Ishikawa (cell line): ENCODE measurements at regions not wholly inside any gene's neighbourhood (a gene's known extent, or its start where the extent isn't known, plus 50 kb on each side); places are given as distances from the start of the nearest gene placed in this dataset.

ENCODE experiments used
- CEBPB ChIP-seq: IDR thresholded peaks from 2 replicates; pipeline ENCODE4 v1.6.1; 2012
- CREB1 ChIP-seq: IDR thresholded peaks from 2 replicates; pipeline ENCODE4 v1.6.1; 2012; ENCODE audit warnings: low read depth
- EGR1 ChIP-seq: IDR thresholded peaks from 2 replicates; pipeline ENCODE4 v1.6.1; 2012
- EP300 ChIP-seq: IDR thresholded peaks from 2 replicates; pipeline ENCODE4 v1.6.1; 2012; ENCODE audit warnings: borderline replicate concordance
- FOXM1 ChIP-seq: IDR thresholded peaks from 2 replicates; pipeline ENCODE4 v1.6.1; 2012; ENCODE audit warnings: low read depth, borderline replicate concordance
- NFIC ChIP-seq: IDR thresholded peaks from 2 replicates; pipeline ENCODE4 v1.6.1; 2012
- RAD21 ChIP-seq: IDR thresholded peaks from 2 replicates; pipeline ENCODE4 v1.6.1; 2012; ENCODE audit warnings: low read depth
- TAF1 ChIP-seq: IDR thresholded peaks from 2 replicates; pipeline ENCODE4 v1.6.1; 2012; ENCODE audit warnings: low read depth, mild to moderate bottlenecking
- TCF12 ChIP-seq: IDR thresholded peaks from 2 replicates; pipeline ENCODE4 v1.6.1; 2012; ENCODE audit warnings: low read depth
- TEAD4 ChIP-seq: IDR thresholded peaks from 2 replicates; pipeline ENCODE4 v1.6.1; 2012
- YY1 ChIP-seq: IDR thresholded peaks from 2 replicates; pipeline ENCODE4 v1.6.1; 2012; ENCODE audit warnings: low read depth
- ZBTB7A ChIP-seq: IDR thresholded peaks from 2 replicates; pipeline ENCODE4 v1.6.1; 2012; ENCODE audit warnings: low read depth
- TF ChIP-seq, protein P1 (sequence below): IDR thresholded peaks from 2 replicates; pipeline ENCODE4 v1.6.1; 2012; ENCODE audit warnings: low read depth, mild to moderate bottlenecking
- TF ChIP-seq, protein P2 (sequence below): IDR thresholded peaks from 2 replicates; pipeline ENCODE4 v1.6.1; 2012
- TF ChIP-seq, protein P3 (sequence below): IDR thresholded peaks from 2 replicates; pipeline ENCODE4 v1.6.1; 2012

DNA sequence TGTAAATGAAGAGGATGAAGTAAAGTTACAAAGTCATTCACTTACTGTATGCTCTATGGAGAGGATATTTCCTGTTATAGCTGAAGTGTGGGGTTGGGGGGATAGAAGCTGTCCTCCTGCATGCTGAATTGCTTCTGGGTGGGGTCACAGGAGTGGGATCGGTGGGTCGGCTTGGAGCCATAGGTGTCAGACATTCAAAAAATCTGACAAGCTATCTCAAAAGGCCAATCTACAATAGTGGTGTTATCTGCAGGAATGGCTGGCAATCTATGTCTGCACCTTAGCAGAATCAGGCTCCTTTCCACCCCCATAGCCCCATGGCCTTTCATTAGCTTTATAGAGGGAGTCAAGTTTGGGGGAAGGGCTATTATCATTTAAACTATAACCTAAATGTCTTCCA lies 104.9 kb downstream of the ABCC12 start:
- TF ChIP-seq NFIC (no peak), EGR1 (no peak), YY1 (no peak), CREB1 (no peak), CEBPB (no peak), FOXM1 (no peak), TEAD4 (no peak), RAD21 (no peak), EP300 (no peak), ZBTB7A (no peak)
- TF ChIP-seq, protein P1, sequence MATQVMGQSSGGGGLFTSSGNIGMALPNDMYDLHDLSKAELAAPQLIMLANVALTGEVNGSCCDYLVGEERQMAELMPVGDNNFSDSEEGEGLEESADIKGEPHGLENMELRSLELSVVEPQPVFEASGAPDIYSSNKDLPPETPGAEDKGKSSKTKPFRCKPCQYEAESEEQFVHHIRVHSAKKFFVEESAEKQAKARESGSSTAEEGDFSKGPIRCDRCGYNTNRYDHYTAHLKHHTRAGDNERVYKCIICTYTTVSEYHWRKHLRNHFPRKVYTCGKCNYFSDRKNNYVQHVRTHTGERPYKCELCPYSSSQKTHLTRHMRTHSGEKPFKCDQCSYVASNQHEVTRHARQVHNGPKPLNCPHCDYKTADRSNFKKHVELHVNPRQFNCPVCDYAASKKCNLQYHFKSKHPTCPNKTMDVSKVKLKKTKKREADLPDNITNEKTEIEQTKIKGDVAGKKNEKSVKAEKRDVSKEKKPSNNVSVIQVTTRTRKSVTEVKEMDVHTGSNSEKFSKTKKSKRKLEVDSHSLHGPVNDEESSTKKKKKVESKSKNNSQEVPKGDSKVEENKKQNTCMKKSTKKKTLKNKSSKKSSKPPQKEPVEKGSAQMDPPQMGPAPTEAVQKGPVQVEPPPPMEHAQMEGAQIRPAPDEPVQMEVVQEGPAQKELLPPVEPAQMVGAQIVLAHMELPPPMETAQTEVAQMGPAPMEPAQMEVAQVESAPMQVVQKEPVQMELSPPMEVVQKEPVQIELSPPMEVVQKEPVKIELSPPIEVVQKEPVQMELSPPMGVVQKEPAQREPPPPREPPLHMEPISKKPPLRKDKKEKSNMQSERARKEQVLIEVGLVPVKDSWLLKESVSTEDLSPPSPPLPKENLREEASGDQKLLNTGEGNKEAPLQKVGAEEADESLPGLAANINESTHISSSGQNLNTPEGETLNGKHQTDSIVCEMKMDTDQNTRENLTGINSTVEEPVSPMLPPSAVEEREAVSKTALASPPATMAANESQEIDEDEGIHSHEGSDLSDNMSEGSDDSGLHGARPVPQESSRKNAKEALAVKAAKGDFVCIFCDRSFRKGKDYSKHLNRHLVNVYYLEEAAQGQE, result no peak
- TF ChIP-seq, protein P2, sequence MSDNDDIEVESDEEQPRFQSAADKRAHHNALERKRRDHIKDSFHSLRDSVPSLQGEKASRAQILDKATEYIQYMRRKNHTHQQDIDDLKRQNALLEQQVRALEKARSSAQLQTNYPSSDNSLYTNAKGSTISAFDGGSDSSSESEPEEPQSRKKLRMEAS, result no peak
- TF ChIP-seq, protein P3, sequence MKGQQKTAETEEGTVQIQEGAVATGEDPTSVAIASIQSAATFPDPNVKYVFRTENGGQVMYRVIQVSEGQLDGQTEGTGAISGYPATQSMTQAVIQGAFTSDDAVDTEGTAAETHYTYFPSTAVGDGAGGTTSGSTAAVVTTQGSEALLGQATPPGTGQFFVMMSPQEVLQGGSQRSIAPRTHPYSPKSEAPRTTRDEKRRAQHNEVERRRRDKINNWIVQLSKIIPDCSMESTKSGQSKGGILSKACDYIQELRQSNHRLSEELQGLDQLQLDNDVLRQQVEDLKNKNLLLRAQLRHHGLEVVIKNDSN, result no peak

DNA sequence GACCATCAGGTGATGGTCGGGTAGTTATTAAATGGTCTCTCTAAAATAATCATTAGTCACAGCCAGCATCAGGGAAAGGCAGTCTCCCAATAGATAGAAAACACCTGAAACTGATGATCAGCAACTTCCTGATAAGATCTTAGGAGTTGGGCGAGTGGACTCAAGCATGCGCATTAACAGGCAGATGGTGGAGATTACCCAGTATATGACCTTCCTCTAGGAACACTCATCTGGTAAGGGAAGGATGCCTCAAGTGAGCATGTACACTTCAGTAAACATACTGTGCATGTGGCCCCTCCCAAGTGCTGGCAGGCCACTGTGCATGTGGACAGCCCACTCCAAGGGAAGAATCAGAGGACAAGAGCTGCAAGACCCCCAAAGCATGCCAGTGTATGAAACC lies 105.9 kb downstream of the ABCC12 start:
- no peak for TF ChIP-seq TAF1
- TF ChIP-seq NFIC, result no peak
- TF ChIP-seq, protein P1, result no peak
- no peak for TF ChIP-seq FOXM1
- TF ChIP-seq RAD21, result no peak
- TF ChIP-seq YY1, result no peak
- TF ChIP-seq TCF12, result no peak
- no peak for TF ChIP-seq CREB1
- TF ChIP-seq, protein P2, result no peak
- TF ChIP-seq EGR1, result no peak
- TF ChIP-seq CEBPB, result no peak
- no peak for TF ChIP-seq EP300
- TF ChIP-seq TEAD4, result no peak
- TF ChIP-seq, protein P3, result no peak
- TF ChIP-seq ZBTB7A, result no peak

DNA sequence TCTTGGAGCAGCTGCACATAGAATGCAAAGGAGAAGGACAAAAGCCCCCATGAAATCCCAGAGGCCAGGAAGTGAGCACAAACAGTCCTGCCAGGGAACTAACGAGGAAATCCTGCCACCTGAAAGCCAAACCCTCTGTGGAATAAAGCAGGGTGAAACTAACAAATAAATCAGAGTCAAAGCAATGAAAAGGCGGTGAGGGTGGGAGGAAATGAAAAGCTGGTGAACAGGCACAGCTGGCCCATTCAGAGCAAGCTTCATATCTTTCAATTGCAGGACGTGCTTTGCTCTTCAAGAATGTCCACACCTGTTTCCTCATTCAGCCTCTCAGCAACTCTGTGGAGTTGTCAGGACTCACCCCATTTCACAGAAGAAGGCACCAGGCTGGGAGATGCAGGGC lies 108.1 kb downstream of the ABCC12 start:
- TF ChIP-seq CREB1, result no peak
- TF ChIP-seq, protein P1, result no peak
- TF ChIP-seq ZBTB7A, result no peak
- no peak for TF ChIP-seq RAD21
- no peak for TF ChIP-seq YY1
- no peak for TF ChIP-seq TEAD4
- no peak for TF ChIP-seq CEBPB

DNA sequence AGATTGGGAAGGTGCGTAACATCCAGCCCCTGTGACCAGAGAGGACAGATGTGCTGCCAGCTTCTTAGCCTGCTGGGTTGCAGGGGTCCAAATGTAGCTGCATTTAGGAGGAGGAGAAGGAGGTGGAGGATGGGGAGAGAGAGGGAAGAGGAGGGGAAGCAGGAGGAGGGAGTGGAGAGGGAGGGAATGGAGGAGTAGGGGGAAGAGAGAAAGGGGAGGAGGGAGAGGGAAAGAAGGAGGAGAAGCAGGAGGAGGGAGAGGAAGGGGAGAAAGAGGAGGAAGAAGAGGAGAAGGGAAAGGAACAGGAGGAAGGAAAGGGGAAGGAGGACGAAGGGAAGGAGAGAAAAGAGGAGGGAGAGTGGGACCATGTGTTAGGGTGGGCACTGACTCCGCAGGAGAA lies 108.6 kb downstream of the ABCC12 start:
- TF ChIP-seq TCF12 (no peak), TEAD4 (no peak), EGR1 (no peak), TAF1 (no peak), YY1 (no peak), RAD21 (no peak), EP300 (no peak)
- TF ChIP-seq, protein P1, result no peak
- TF ChIP-seq, protein P3, result no peak
